ENCODE measurements at regions not wholly inside any gene's neighbourhood (a gene's known extent, or its start where the extent isn't known, plus 50 kb on each side); places are given as distances from the start of the nearest gene placed in this dataset.

GRCh38 chr20:22403022-22403631, 181.2 kb downstream of the FOXA2 start:
- Histone ChIP-seq H2BK12ac (ENCODE audit: low read depth, low read length) (no peak overlapping the region), H3K4me2 (ENCODE audit: insufficient read depth in 1 of 2, low read depth in 2 of 2, low read length in 2 of 2) (peak overlapping the region; percentile 37 to 62), H3K23me2 (ENCODE audit: low read depth, low read length) (no peaks in the 10 kb centered on the region), H4K8ac (ENCODE audit: extremely low read depth, insufficient read depth, low read length) (no peak overlapping the region), H4K5ac (ENCODE audit: insufficient read length, low read depth, low read length) (no peak overlapping the region), H3K36me3 (ENCODE audit: control insufficient read depth in 2 of 4, insufficient read depth in 4 of 4, low read length in 3 of 4) (no peaks in the 10 kb centered on the region), H2AK5ac (ENCODE audit: low read depth, low read length) (no peak overlapping the region), H3K4me3 (ENCODE audit: extremely low read depth in 1 of 4, insufficient read depth in 2 of 4, low read depth in 3 of 4, low read length in 4 of 4) (peak overlapping the region in 3 of 4 experiments; percentile 16 to 46 (median 23); a peak in 4 of 8 replicates), H3K9ac (replicated peaks in 1 of 4; ENCODE audit: extremely low read depth in 1 of 4, low read depth in 3 of 4, low read length in 3 of 4) (no peak overlapping the region), H3K27me3 (replicated peaks in 1 of 4; ENCODE audit: control insufficient read depth in 3 of 4, extremely low read depth in 1 of 4, insufficient read depth in 3 of 4, low read length in 3 of 4) (peaks cover 0 to 9% (median 5%) of the 10 kb centered on the region in 4 experiments; a peak in 4 of 7 replicates), H3K4me1 (replicated peaks in 1 of 4; ENCODE audit: control insufficient read depth in 3 of 4, insufficient read depth in 4 of 4, low read length in 3 of 4) (peaks cover 0 to 7% (median under 1%) of the 10 kb centered on the region in 4 experiments; a peak in 6 of 7 replicates), H3K56ac (replicated peaks; ENCODE audit: insufficient read length, low read depth, low read length) (no peak overlapping the region), H3K79me1 (ENCODE audit: low read depth, low read length) (no peaks in the 10 kb centered on the region), H2AFZ (ENCODE audit: low read length) (peak overlapping the region; percentile 55; the same call in 1 of the 2 replicates), H3K23ac (ENCODE audit: insufficient read length) (no peak overlapping the region), H4K20me1 (replicated peaks in 1 of 2; ENCODE audit: control insufficient read depth in 1 of 2, insufficient read depth in 2 of 2, low read length in 2 of 2) (no peaks in the 10 kb centered on the region), H3K18ac (ENCODE audit: extremely low read depth, low read length) (no peak overlapping the region), H2BK120ac (replicated peaks; ENCODE audit: low read depth, low read length) (no peak overlapping the region), H3K79me2 (ENCODE audit: control insufficient read depth in 1 of 2, insufficient read depth in 2 of 2, low read length in 2 of 2) (no peaks in the 10 kb centered on the region), H4K91ac (replicated peaks; ENCODE audit: insufficient read length, low read length) (no peak overlapping the region), H2BK15ac (ENCODE audit: low read length) (no peak overlapping the region), H3K9me3 (ENCODE audit: insufficient read depth in 2 of 2, low read depth in 1 of 2, low read length in 1 of 2) (no peaks in the 10 kb centered on the region), H3K14ac (ENCODE audit: insufficient read length) (no peak overlapping the region), H3K27ac (ENCODE audit: low read depth, low read length) (no peak overlapping the region), H2BK5ac (ENCODE audit: low read depth, low read length) (no peak overlapping the region), H3K4ac (replicated peaks; ENCODE audit: insufficient read length, low read depth, low read length) (no peak overlapping the region), H2BK20ac (ENCODE audit: low read length) (no peak overlapping the region)
- POLR2A ChIA-PET (ENCODE audit: partially characterized antibody) = no interaction called here
- WGBS, 2 experiments (ENCODE audit: extremely low coverage in 1 of 2, insufficient coverage in 1 of 2, insufficient read length in 1 of 2, insufficient replicate concordance in 2 of 2, low coverage in 1 of 2, low lambda C conversion rate in 2 of 2, missing lambda C conversion rate in 1 of 2) = 29% methylated on average over 13 of the region's 13 CpGs; no CpG with 5 or more reads in 1 of the 2 experiments
- FAIRE-seq (no peak), DNase-seq (ENCODE audit: low read depth in 1 of 2, low spot score in 2 of 2) (no peak)
- CTCF ChIA-PET (ENCODE audit: partially characterized antibody) = interaction anchor here (1.0 to 2.4 kb wide), 10 partner anchors 9 to 288 kb away, joined by 3 to 10 read pairs (median 4); no protein-coding TSS in a partner anchor
- TF ChIP-seq CHD2 (IDR thresholded peaks at IDR 0.05; ENCODE audit: low read length) = no peak
- 0 out of 4 replicates have a peak, but pooled peaks of 1 of the 2 experiments have one; percentile 49 for TF ChIP-seq HDAC2 (IDR thresholded peaks at IDR 0.05; ENCODE audit: borderline replicate concordance in 1 of 2, low read depth in 2 of 2, low read length in 2 of 2)
- no peak for TF ChIP-seq SIRT6 (IDR thresholded peaks at IDR 0.05; ENCODE audit: low read length)
- no peak for TF ChIP-seq JUND (IDR thresholded peaks at IDR 0.05; ENCODE audit: low read length)
- TF ChIP-seq CEBPB (IDR thresholded peaks at IDR 0.05; ENCODE audit: low read depth, low read length) = peak; percentile 65
- no peak for TF ChIP-seq CHD1 (IDR thresholded peaks at IDR 0.05; ENCODE audit: low read depth, low read length)
- TF ChIP-seq CREB1 (IDR thresholded peaks at IDR 0.05) = no peak

Measured in H1 (cell line).